ENCODE measurements at regions not wholly inside any gene's neighbourhood (a gene's known extent, or its start where the extent isn't known, plus 50 kb on each side); places are given as distances from the start of the nearest gene placed in this dataset.

DNA sequence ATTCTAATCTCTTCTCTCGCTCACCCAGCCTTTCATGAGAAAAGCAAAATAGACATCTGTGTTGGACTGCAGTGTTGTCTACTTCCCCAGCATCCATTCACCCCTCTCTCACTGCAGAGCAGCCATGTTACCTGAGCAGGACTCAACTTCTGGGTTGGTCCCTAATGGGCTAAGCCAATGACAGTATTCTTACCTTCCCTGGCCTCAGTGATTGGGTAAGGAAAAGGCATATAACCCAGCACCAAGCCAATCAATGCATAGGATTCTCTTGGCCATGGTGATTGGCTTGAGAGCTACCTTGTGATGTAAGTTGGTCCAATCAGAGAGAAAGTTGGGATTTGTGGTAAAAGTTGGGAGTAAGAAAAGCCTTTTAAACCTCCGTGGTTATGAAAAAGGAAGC is 99.8 kb upstream of the NECTIN1 start:
- Histone ChIP-seq H3K27me3 (ENCODE audit: control insufficient read depth in 2 of 2, insufficient read depth in 2 of 2, low read length in 2 of 2) (no peaks in the 10 kb centered on the region), H3K9me3 (replicated peaks; ENCODE audit: control insufficient read depth, insufficient read depth, low read length) (no peaks in the 10 kb centered on the region), H3K36me3 (ENCODE audit: control insufficient read depth in 2 of 2, extremely low read depth in 1 of 2, insufficient read depth in 2 of 2, low read length in 2 of 2) (no peaks in the 10 kb centered on the region), H2AFZ (ENCODE audit: low read depth, low read length) (no peak overlapping the region), H3K79me2 (ENCODE audit: control insufficient read depth, insufficient read depth, low read length) (no peaks in the 10 kb centered on the region), H3K4me1 (ENCODE audit: control insufficient read depth, extremely low read depth, insufficient read depth, low read length) (no peaks in the 10 kb centered on the region), H3K9me1 (replicated peaks; ENCODE audit: control insufficient read depth, extremely low read depth, insufficient read depth, low read length) (no peaks in the 10 kb centered on the region), H3K4me3 (replicated peaks in 1 of 3; ENCODE audit: insufficient read depth in 1 of 3, low read depth in 1 of 3, low read length in 3 of 3) (no peak overlapping the region), H3K9ac (replicated peaks; ENCODE audit: extremely low read depth, insufficient read depth, low read length) (no peak overlapping the region), H3K4me2 (ENCODE audit: insufficient read depth, low read length) (no peak overlapping the region), H4K20me1 (replicated peaks; ENCODE audit: control insufficient read depth, extremely low read depth, insufficient read depth, low read length) (no peaks in the 10 kb centered on the region), H3K27ac (ENCODE audit: insufficient read depth, low read depth, low read length) (no peak overlapping the region)
- BruUV-seq (replicated peaks) = no TSS peak
- POLR2A ChIA-PET = no interaction called here
- no peak for FAIRE-seq
- TF ChIP-seq CTCF (IDR thresholded peaks at IDR 0.05; ENCODE audit: extremely low read depth in 1 of 2, insufficient read depth in 1 of 2, low read depth in 1 of 2, low read length in 2 of 2) (no peak), MYC (IDR thresholded peaks at IDR 0.05; ENCODE audit: low read depth, low read length) (no peak), JUN (IDR thresholded peaks at IDR 0.05; ENCODE audit: borderline replicate concordance, insufficient read depth, insufficient read length, low read depth) (no peak), EZH2 (IDR thresholded peaks at IDR 0.05; ENCODE audit: borderline replicate concordance, low read depth, low read length, severe bottlenecking) (no peak), POLR2AphosphoS5 (IDR thresholded peaks at IDR 0.05; ENCODE audit: insufficient read depth, low read depth, low read length) (no peak), GATA2 (IDR thresholded peaks at IDR 0.05; ENCODE audit: insufficient read depth, insufficient read length, low read depth, low read length) (no peak), POLR2A (IDR thresholded peaks at IDR 0.05; ENCODE audit: low read depth, low read length) (no peak), FOS (IDR thresholded peaks at IDR 0.05; ENCODE audit: borderline replicate concordance, insufficient read depth, low read length) (no peak)
- TF ChIP-seq, protein P1, sequence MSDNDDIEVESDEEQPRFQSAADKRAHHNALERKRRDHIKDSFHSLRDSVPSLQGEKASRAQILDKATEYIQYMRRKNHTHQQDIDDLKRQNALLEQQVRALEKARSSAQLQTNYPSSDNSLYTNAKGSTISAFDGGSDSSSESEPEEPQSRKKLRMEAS (IDR thresholded peaks at IDR 0.05; ENCODE audit: insufficient read depth, insufficient read length) = no peak
- intact Hi-C loops (cut with micrococcal nuclease) (no loop called here), dilution Hi-C loops (cut with MboI; ENCODE audit: extremely low pct_ligation_motif_present, low sequenced_read_pairs) (no loop called here)
- DNase-seq (ENCODE audit: low read depth, low spot score) = no peak
- CTCF ChIA-PET = no interaction called here

Data from endothelial cell of umbilical vein (primary cell).